ENCODE measurements at regions not wholly inside any gene's neighbourhood (a gene's known extent, or its start where the extent isn't known, plus 50 kb on each side); places are given as distances from the start of the nearest gene placed in this dataset.

- CTCF ChIA-PET = interaction anchor here (2.6 kb wide), 1 partner anchor 33 kb away, joined by 7 read pairs; no protein-coding TSS in a partner anchor
- TF ChIP-seq NFYB (CRISPR knock-in tag; conservative IDR thresholded peaks at IDR 0.05; ENCODE audit: low read depth) (no peak), RORB (CRISPR knock-in tag; IDR thresholded peaks at IDR 0.05) (no peak), ZNF532 (CRISPR knock-in tag; IDR thresholded peaks at IDR 0.05; ENCODE audit: borderline replicate concordance) (0 out of 2 replicates have a peak, but pooled peaks have one; percentile 31), ATF6 (CRISPR knock-in tag; IDR thresholded peaks at IDR 0.05) (no peak), TEAD1 (CRISPR knock-in tag; IDR thresholded peaks at IDR 0.05) (no peak), MAX (CRISPR knock-in tag; IDR thresholded peaks at IDR 0.05) (peak; percentile 66), ZBTB21 (CRISPR knock-in tag; IDR thresholded peaks at IDR 0.05; ENCODE audit: borderline replicate concordance) (no peak), ZBTB43 (CRISPR knock-in tag; IDR thresholded peaks at IDR 0.05) (no peak), FOXP1 (CRISPR knock-in tag; IDR thresholded peaks at IDR 0.05; ENCODE audit: borderline replicate concordance) (0 out of 2 replicates have a peak, but pooled peaks have one; percentile 58), ATF2 (CRISPR knock-in tag; IDR thresholded peaks at IDR 0.05; ENCODE audit: borderline replicate concordance, low read depth) (no peak)
- H3K27me3 Mint-ChIP-seq (ENCODE audit: low read depth) = peaks cover 48% of the 10 kb centered on the region
- POLR2A ChIA-PET = no interaction called here
- ATAC-seq (peak; percentile 92), DNase-seq (ENCODE audit: low spot score) (peak; percentile 63)
- peaks cover 3% of the 10 kb centered on the region; the same call in 1 of the 2 replicates for H3K9me3 Mint-ChIP-seq
- no peaks in the 10 kb centered on the region for H3K36me3 Mint-ChIP-seq
- peak overlapping the region; percentile 83 for H3K4me3 Mint-ChIP-seq
- peaks cover 38% of the 10 kb centered on the region for H3K4me1 Mint-ChIP-seq
- H3K27ac Mint-ChIP-seq = no peak overlapping the region
Measured at GRCh38 chr9:84140535-84141101, 160.0 kb downstream of the RMI1 start.

GRCh38 chr9:84141741-84142370 lies 161.3 kb downstream of the RMI1 start:
- H3K27ac Mint-ChIP-seq = no peak overlapping the region
- POLR2A ChIA-PET = no interaction called here
- peaks cover 3% of the 10 kb centered on the region; the same call in 1 of the 2 replicates for H3K9me3 Mint-ChIP-seq
- peaks cover 48% of the 10 kb centered on the region for H3K27me3 Mint-ChIP-seq (ENCODE audit: low read depth)
- H3K4me3 Mint-ChIP-seq = peak overlapping the region; percentile 83; the same call in 1 of the 2 replicates
- CTCF ChIA-PET = interaction anchor here (2.6 kb wide), 1 partner anchor 31 kb away, joined by 7 read pairs; no protein-coding TSS in a partner anchor
- DNase-seq (ENCODE audit: low spot score) = no peak
- H3K36me3 Mint-ChIP-seq = no peaks in the 10 kb centered on the region
- peak; percentile 50 for ATAC-seq
- peaks cover 43% of the 10 kb centered on the region for H3K4me1 Mint-ChIP-seq
- TF ChIP-seq TEAD1 (CRISPR knock-in tag; IDR thresholded peaks at IDR 0.05) = no peak
- TF ChIP-seq ZBTB21 (CRISPR knock-in tag; IDR thresholded peaks at IDR 0.05; ENCODE audit: borderline replicate concordance) = no peak
- no peak for TF ChIP-seq NFE2L1 (CRISPR knock-in tag; IDR thresholded peaks at IDR 0.05)
- no peak for TF ChIP-seq STAT6 (CRISPR knock-in tag; conservative IDR thresholded peaks at IDR 0.05; ENCODE audit: low read depth)
- no peak for TF ChIP-seq ESRRA (CRISPR knock-in tag; IDR thresholded peaks at IDR 0.05; ENCODE audit: borderline replicate concordance)
- no peak for TF ChIP-seq ARID4B (CRISPR knock-in tag; IDR thresholded peaks at IDR 0.05; ENCODE audit: borderline replicate concordance)
- no peak for TF ChIP-seq ZNF317 (CRISPR knock-in tag; IDR thresholded peaks at IDR 0.05; ENCODE audit: borderline replicate concordance, low read depth)
